ENCODE measurements at regions not wholly inside any gene's neighbourhood (a gene's known extent, or its start where the extent isn't known, plus 50 kb on each side); places are given as distances from the start of the nearest gene placed in this dataset.

- no peak overlapping the region for H3K9ac ChIP-seq (ENCODE audit: extremely low read depth, insufficient read length, low read length)
- H3K79me2 ChIP-seq (ENCODE audit: insufficient read depth, low read length), result no peaks in the 10 kb centered on the region
- H2BK5ac ChIP-seq (ENCODE audit: insufficient read length, low read length), result no peak overlapping the region
- WGBS (ENCODE audit: extremely low coverage, insufficient read length, low lambda C conversion rate), result no CpG with 5 or more reads among the region's 8 CpGs
- Mint-ChIP-seq H3K27me3 (ENCODE audit: low read depth) (peaks cover 66% of the 10 kb centered on the region), H3K27ac (no peak overlapping the region), H3K36me3 (ENCODE audit: insufficient read depth in 1 of 3, low read depth in 3 of 3) (no peaks in the 10 kb centered on the region; a peak in 3 of 7 replicates), H3K4me1 (no peaks in the 10 kb centered on the region), H3K9me3 (peaks cover 6 to 10% of the 10 kb centered on the region in 2 experiments; a peak in 3 of 5 replicates), H3K4me3 (no peak overlapping the region)
- DNase-seq, result peak; percentile 16
- no peak overlapping the region for H2BK15ac ChIP-seq (ENCODE audit: low read depth, low read length)
- H3K27ac ChIP-seq (ENCODE audit: insufficient read length, low read depth, low read length), result no peak overlapping the region
- H3K4ac ChIP-seq (ENCODE audit: low read depth, low read length), result no peak overlapping the region
- H4K5ac ChIP-seq (ENCODE audit: insufficient read length, low read depth, low read length), result peak overlapping the region; percentile 19
- H3K9me3 ChIP-seq (ENCODE audit: control insufficient read depth, low read depth, low read length), result no peaks in the 10 kb centered on the region
- H3K4me2 ChIP-seq (ENCODE audit: insufficient read depth, insufficient read length, low read length), result no peak overlapping the region
- H3K79me1 ChIP-seq (ENCODE audit: insufficient read depth, low read depth, low read length, poor library complexity, severe bottlenecking), result no peaks in the 10 kb centered on the region
- H3K56ac ChIP-seq (ENCODE audit: insufficient read length, low read depth, low read length), result no peak overlapping the region
- no peak overlapping the region for H2BK20ac ChIP-seq (ENCODE audit: low read depth, low read length, poor library complexity, severe bottlenecking)
- H2BK12ac ChIP-seq (ENCODE audit: insufficient read length, low read depth, low read length), result no peak overlapping the region
- TF ChIP-seq CTCF (conservative IDR thresholded peaks at IDR 0.05), result no peak
- no peak overlapping the region for H2BK120ac ChIP-seq (ENCODE audit: low read depth, low read length, poor library complexity, severe bottlenecking)
- H3K4me1 ChIP-seq (ENCODE audit: insufficient read depth, low read length), result no peaks in the 10 kb centered on the region
- H2AK5ac ChIP-seq (ENCODE audit: insufficient read length, low read length), result no peak overlapping the region
- H4K91ac ChIP-seq (ENCODE audit: insufficient read length, low read depth, low read length), result no peak overlapping the region
- H3K23ac ChIP-seq (ENCODE audit: insufficient read length, low read depth, low read length), result no peak overlapping the region
- H3K27me3 ChIP-seq (ENCODE audit: insufficient read depth, low read length), result no peaks in the 10 kb centered on the region; the same call in 1 of the 2 replicates
- peak overlapping the region; percentile 4 for H3K14ac ChIP-seq (ENCODE audit: insufficient read depth, low read length)
- H3T11ph ChIP-seq (ENCODE audit: low read length), result no peak overlapping the region
- H4K20me1 ChIP-seq (ENCODE audit: control insufficient read depth, insufficient read depth, insufficient read length), result no peaks in the 10 kb centered on the region
- H2AFZ ChIP-seq (ENCODE audit: low read length), result no peak overlapping the region
- peak overlapping the region; percentile 93 for H4K8ac ChIP-seq (replicated peaks; ENCODE audit: insufficient read length, low read depth, low read length)
- peak overlapping the region; percentile 75 for H3K18ac ChIP-seq (ENCODE audit: insufficient read length, low read depth, low read length)
- H3K23me2 ChIP-seq (ENCODE audit: insufficient read length, low read depth, low read length, poor library complexity, severe bottlenecking), result no peaks in the 10 kb centered on the region
Observed at GRCh38 chr6:5838656-5839396, 167.9 kb downstream of the NRN1 start.
